22Rv1 (cell line): ENCODE measurements at regions not wholly inside any gene's neighbourhood (a gene's known extent, or its start where the extent isn't known, plus 50 kb on each side); places are given as distances from the start of the nearest gene placed in this dataset.
"Not testable (repeated sequence)": the region's sequence is repeated elsewhere in the genome, so short reads cannot be mapped to it uniquely, and the experiment has no call there.

Experiments
- H3K27ac ChIP-seq: fragments of 450-650 bp; 2 replicates; pipeline ENCODE4 v1.5.1; 2017
- CTCF ChIP-seq: fragments of 450-650 bp; IDR thresholded peaks from 2 replicates; pipeline ENCODE4 v1.5.1; 2017; ENCODE audit warnings: mild to moderate bottlenecking
- ZFX ChIP-seq: fragments of 450-650 bp; IDR thresholded peaks from 2 replicates; pipeline ENCODE4 v1.6.1; 2017; ENCODE audit warnings: antibody characterized with exemption, borderline replicate concordance

DNA sequence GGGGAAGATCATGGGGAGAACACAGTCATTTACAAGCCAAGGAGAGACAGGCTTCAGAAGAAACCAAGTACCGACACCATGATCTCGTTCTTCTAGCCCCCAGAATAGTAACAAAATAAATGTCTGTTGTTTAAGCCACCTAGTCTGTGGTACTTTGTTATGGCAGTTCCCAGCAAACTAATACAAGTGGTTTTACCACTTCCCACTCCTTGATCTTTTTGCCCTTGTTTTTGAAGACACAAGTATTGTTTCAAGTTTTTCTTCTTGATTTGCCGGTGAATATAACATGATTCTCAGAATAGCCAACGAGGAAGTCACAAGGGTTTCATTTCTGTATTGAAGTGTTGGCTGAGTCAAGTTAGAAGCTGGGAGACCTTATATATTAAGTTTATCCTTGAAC lies 220.3 kb downstream of the SOX2 start:
- TF ChIP-seq CTCF, result no peak
- TF ChIP-seq ZFX, result no peak

DNA sequence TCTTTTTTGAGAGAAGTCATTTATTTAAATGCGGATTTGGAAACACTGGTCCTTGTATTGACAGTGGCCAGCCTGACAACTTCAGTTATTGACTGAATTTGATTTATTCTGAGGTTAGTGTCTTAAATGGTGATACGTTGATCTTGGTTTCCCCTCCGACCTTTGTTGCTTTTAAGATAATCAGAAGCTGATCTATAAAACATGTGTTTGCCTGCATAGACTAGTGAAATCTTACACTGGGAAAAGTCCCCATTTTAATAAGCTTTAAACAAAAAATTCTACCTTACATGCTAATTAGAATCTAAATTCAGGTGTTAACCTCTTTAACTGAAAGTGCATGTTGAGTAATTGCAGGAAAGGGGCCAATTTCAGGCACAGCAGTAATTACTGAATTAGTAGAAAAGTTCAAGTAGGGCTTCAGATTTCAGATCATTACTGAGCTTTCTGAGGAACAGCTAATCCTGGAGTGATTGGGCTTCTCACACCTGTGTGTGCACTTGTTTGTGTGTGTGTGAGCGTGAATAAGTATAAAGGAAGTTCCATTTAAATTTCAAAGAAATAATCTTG lies 221.4 kb downstream of the SOX2 start:
- TF ChIP-seq CTCF (no peak), ZFX (no peak)
- H3K27ac ChIP-seq, result no peak overlapping the region

More for the DNA sequence above, 220.3 kb downstream of the SOX2 start:
- H3K27ac ChIP-seq, result no peak overlapping the region

DNA sequence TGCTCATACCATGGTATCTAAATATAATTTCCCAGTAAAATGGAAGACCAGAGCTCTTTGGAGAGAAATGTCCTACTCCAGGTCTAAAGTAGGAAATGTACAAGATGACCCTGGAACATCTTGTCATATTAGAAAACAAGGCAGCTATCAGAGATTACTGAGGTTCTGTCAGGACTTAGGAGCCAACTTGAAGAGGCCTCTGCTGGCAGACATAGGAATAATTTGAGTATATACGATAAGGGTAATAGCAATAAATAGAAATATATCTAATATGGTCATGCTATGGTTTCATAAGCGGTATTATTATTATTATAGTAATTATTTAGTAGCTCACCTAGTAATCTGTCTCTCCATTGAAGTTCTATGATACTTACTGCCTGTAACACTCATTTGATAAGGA lies 224.2 kb downstream of the SOX2 start:
- TF ChIP-seq ZFX (no peak), CTCF (0 out of 2 replicates have a peak, but pooled peaks have one; percentile 12)
- H3K27ac ChIP-seq, result no peak overlapping the region

GRCh38 chr3:181936774-181937173 lies 225.0 kb downstream of the SOX2 start:
- no peak overlapping the region for H3K27ac ChIP-seq
- TF ChIP-seq CTCF (no peak), ZFX (no peak)

DNA sequence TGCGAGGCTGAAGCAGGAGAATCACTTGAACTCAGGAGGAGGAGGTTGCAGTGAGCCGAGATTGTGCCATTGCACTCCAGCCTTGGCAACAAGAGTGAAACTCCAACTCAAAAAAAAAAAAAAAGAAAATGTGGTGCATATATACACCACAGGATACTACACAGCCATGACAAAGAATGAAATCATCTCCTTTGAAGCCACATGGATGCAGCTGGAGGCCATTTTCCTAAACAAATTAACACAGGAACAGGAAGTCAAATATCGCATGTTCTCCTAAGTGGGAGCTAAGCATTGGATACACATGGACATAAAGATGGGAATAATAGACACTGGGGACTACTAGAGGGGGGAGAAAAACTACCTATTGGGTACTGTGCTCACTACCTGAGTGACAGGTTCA lies 226.9 kb downstream of the SOX2 start:
- H3K27ac ChIP-seq, result not testable (repeated sequence)

- TF ChIP-seq ZFX (no peak), CTCF (no peak)
- no peak overlapping the region for H3K27ac ChIP-seq
These were observed 229.0 kb downstream of the SOX2 start for GRCh38 chr3:181940703-181941102.

- no peak overlapping the region for H3K27ac ChIP-seq
- TF ChIP-seq CTCF, result no peak
- no peak for TF ChIP-seq ZFX
These were observed 229.5 kb downstream of the SOX2 start for GRCh38 chr3:181941250-181941649.

GRCh38 chr3:181943285-181943684 lies 231.6 kb downstream of the SOX2 start:
- TF ChIP-seq ZFX, result no peak
- no peak for TF ChIP-seq CTCF
- H3K27ac ChIP-seq, result no peak overlapping the region
